H1 (cell line): ENCODE measurements at regions not wholly inside any gene's neighbourhood (a gene's known extent, or its start where the extent isn't known, plus 50 kb on each side); places are given as distances from the start of the nearest gene placed in this dataset.

Experiments used
- ATF2 ChIP-seq: IDR thresholded peaks from 2 replicates; pipeline ENCODE4 v1.6.1; 2012; ENCODE audit warnings: low read length, inconsistent platforms
- CHD7 ChIP-seq: fragments of 300-600 bp; sonication (generic); IDR thresholded peaks from 2 replicates; pipeline ENCODE4 v1.7.1; 2012; ENCODE audit warnings: low read length, moderate library complexity, mild to moderate bottlenecking, inconsistent platforms; ENCODE audit not compliant: insufficient replicate concordance
- SAP30 ChIP-seq: fragments of 300-600 bp; sonication (generic); IDR thresholded peaks from 2 replicates; pipeline ENCODE4 v1.7.1; 2012; ENCODE audit warnings: low read length, moderate library complexity, mild to moderate bottlenecking, inconsistent platforms; ENCODE audit not compliant: insufficient read depth, insufficient replicate concordance

- TF ChIP-seq CHD7 (no peak), ATF2 (no peak), SAP30 (no peak)
These were observed 136.6 kb downstream of the PXDC1 start (continued) for GRCh38 chr6:3614918-3615317.
